ENCODE measurements at regions not wholly inside any gene's neighbourhood (a gene's known extent, or its start where the extent isn't known, plus 50 kb on each side); places are given as distances from the start of the nearest gene placed in this dataset.

DNA sequence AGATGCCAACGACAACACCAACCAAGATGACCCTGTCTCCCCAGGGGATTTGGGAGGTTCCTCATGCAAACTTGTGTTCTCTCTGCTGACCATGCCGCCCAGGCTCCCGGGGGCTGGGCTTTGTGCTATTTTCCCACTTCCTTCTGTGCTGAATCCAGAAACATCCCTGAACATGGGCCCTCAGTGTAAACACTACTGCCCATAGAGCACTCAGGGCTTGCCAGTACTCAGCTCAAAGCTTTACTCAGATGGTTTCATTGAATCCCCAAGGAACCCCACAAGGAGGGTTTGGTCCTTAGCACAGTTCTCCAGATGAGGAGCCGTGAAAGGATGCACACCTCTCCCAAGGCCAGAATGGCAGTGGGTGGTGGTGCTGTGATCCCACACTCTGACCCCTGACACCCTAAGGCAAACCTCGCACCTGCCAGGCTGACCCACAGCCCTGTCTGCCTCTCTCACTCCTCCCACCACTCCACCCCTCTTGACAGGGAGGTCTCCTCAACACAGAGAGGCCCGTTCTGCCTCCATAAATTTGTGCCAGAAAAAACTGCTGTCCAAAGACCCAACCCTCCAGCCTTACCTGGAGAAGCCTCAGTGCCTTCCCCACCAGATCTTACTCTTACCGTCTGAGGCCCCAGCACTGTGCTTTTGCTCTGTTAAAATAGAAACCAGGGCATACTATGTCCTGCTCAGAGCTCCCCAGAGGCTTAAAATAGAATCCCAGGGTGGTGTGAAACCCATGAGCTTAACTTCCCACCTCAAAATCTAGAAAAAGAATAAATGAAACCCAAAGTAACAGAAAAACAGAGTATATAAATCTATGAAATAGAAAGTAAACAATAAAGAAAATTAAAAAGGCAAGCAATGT, 283.0 kb upstream of the CDH4 start (continued):
- TF ChIP-seq, protein P1, sequence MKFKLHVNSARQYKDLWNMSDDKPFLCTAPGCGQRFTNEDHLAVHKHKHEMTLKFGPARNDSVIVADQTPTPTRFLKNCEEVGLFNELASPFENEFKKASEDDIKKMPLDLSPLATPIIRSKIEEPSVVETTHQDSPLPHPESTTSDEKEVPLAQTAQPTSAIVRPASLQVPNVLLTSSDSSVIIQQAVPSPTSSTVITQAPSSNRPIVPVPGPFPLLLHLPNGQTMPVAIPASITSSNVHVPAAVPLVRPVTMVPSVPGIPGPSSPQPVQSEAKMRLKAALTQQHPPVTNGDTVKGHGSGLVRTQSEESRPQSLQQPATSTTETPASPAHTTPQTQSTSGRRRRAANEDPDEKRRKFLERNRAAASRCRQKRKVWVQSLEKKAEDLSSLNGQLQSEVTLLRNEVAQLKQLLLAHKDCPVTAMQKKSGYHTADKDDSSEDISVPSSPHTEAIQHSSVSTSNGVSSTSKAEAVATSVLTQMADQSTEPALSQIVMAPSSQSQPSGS (IDR thresholded peaks at IDR 0.05; ENCODE audit: low read length): no peak
- TF ChIP-seq SRF (IDR thresholded peaks at IDR 0.05; ENCODE audit: low read depth, low read length) (no peak), RFX5 (IDR thresholded peaks at IDR 0.05; ENCODE audit: borderline replicate concordance, low read depth, low read length) (no peak), KDM1A (IDR thresholded peaks at IDR 0.05; ENCODE audit: borderline replicate concordance, low read length) (no peak), JUN (IDR thresholded peaks at IDR 0.05; ENCODE audit: low read depth, low read length) (no peak), EZH2 (IDR thresholded peaks at IDR 0.05; ENCODE audit: low read depth, low read length, severe bottlenecking) (no peak)

Data from H1 (cell line).